Stomach (tissue), 4 donors: ENCODE measurements at regions not wholly inside any gene's neighbourhood (a gene's known extent, or its start where the extent isn't known, plus 50 kb on each side); places are given as distances from the start of the nearest gene placed in this dataset.

Experiments
- EP300 ChIP-seq: sonication (generic); formaldehyde crosslinking; IDR thresholded peaks from one replicate; pipeline ENCODE4 v1.6.1; 2017; ENCODE audit warnings: antibody characterized with exemption
- POLR2A ChIP-seq, 4 donors: fragments of 450-650 bp; IDR thresholded peaks; one replicate each; pipeline ENCODE4 v1.6.1; 2016; ENCODE audit warnings: antibody characterized with exemption in 4 of 4, control low read depth in 2 of 4, mild to moderate bottlenecking in 1 of 4, moderate library complexity in 1 of 4
- POLR2AphosphoS5 ChIP-seq, 3 donors: sonication (generic); formaldehyde crosslinking; IDR thresholded peaks; one replicate each; pipeline ENCODE4 v1.6.1; 2016; ENCODE audit warnings: antibody characterized with exemption in 3 of 3
- TF ChIP-seq, protein P1 (sequence below), 7 experiments: fragments of 450-650 bp in 4 of 7; fragments of 200-600 bp in 3 of 7; sonication (generic) in 3 of 7; IDR thresholded peaks; one replicate each; pipeline ENCODE4 v1.5.1; 2016 to 2019; ENCODE audit warnings: antibody characterized with exemption in 7 of 7, control low read depth in 2 of 7, mild to moderate bottlenecking in 1 of 7

DNA sequence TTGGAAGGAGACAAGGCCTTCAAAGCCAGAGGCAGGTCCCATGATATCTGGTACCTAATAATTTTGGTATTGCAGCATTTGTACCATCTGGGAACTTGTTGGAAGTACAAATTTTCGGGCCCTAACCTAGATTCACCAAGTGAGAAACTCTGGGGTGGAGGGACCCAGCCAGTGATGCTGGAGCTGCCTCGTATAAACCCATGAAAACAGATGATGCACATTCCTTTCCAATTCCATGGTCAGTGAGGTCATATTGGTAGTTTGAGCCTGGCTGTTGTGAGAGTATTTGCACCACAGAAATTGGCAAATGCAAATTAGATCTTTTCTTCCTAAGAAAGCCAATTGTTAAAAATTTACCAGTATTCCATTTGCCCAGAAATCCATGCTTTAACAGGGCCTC is 269.6 kb upstream of the PLXNA2 start:
- TF ChIP-seq, protein P1, sequence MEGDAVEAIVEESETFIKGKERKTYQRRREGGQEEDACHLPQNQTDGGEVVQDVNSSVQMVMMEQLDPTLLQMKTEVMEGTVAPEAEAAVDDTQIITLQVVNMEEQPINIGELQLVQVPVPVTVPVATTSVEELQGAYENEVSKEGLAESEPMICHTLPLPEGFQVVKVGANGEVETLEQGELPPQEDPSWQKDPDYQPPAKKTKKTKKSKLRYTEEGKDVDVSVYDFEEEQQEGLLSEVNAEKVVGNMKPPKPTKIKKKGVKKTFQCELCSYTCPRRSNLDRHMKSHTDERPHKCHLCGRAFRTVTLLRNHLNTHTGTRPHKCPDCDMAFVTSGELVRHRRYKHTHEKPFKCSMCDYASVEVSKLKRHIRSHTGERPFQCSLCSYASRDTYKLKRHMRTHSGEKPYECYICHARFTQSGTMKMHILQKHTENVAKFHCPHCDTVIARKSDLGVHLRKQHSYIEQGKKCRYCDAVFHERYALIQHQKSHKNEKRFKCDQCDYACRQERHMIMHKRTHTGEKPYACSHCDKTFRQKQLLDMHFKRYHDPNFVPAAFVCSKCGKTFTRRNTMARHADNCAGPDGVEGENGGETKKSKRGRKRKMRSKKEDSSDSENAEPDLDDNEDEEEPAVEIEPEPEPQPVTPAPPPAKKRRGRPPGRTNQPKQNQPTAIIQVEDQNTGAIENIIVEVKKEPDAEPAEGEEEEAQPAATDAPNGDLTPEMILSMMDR (IDR thresholded peaks at IDR 0.05), result no peak
- TF ChIP-seq EP300, result no peak
- no peak for TF ChIP-seq POLR2A (IDR thresholded peaks at IDR 0.05)
- TF ChIP-seq POLR2AphosphoS5 (IDR thresholded peaks at IDR 0.05), result no peak
